ENCODE measurements at regions not wholly inside any gene's neighbourhood (a gene's known extent, or its start where the extent isn't known, plus 50 kb on each side); places are given as distances from the start of the nearest gene placed in this dataset.

DNA sequence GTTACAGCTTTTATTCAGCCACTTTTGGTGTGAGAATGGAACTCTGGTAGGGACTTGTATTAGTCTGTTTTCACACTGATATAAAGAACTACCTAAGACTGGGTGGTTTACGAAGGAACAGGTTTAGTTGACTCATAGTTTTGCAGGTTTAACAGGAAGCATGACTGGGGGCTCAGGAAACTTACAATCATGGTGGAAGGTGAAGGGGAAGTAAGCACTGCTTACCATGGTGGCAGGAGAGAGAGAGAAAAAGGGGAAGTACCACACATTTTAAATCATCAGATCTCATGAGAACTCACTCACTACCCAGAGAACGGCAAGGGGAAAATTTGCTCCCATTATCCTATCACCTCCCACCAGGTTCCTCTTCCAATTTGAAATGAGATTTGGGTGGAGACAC, 942.2 kb downstream of the PCDH17 start:
- TF ChIP-seq POLR2A (IDR thresholded peaks at IDR 0.05; ENCODE audit: low read depth) (no peak), POLR2AphosphoS5 (IDR thresholded peaks at IDR 0.05) (no peak), EP300 (IDR thresholded peaks at IDR 0.05) (no peak)
- TF ChIP-seq, protein P1, sequence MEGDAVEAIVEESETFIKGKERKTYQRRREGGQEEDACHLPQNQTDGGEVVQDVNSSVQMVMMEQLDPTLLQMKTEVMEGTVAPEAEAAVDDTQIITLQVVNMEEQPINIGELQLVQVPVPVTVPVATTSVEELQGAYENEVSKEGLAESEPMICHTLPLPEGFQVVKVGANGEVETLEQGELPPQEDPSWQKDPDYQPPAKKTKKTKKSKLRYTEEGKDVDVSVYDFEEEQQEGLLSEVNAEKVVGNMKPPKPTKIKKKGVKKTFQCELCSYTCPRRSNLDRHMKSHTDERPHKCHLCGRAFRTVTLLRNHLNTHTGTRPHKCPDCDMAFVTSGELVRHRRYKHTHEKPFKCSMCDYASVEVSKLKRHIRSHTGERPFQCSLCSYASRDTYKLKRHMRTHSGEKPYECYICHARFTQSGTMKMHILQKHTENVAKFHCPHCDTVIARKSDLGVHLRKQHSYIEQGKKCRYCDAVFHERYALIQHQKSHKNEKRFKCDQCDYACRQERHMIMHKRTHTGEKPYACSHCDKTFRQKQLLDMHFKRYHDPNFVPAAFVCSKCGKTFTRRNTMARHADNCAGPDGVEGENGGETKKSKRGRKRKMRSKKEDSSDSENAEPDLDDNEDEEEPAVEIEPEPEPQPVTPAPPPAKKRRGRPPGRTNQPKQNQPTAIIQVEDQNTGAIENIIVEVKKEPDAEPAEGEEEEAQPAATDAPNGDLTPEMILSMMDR (IDR thresholded peaks at IDR 0.05), result no peak
